Pons (tissue), 1 donor: ENCODE measurements at regions not wholly inside any gene's neighbourhood (a gene's known extent, or its start where the extent isn't known, plus 50 kb on each side); places are given as distances from the start of the nearest gene placed in this dataset.
"Not testable (repeated sequence)": the region's sequence is repeated elsewhere in the genome, so short reads cannot be mapped to it uniquely, and the experiment has no call there.

Source experiments
- DNase-seq: peaks from one replicate; pipeline ENCODE4 v3.0.0-alpha.2; 2016; ENCODE audit warnings: low spot score

- DNase-seq: not testable (repeated sequence)
Observed at GRCh38 chr21:35800796-35801385, 259.4 kb downstream of the SETD4 start.

GRCh38 chr21:35796844-35797243, 263.5 kb downstream of the SETD4 start:
- peak; percentile 51 for DNase-seq

- not testable (repeated sequence) for DNase-seq
Observed at GRCh38 chr21:35794527-35794926, 265.8 kb downstream of the SETD4 start.

- no peak for DNase-seq
Observed at GRCh38 chr21:35792569-35793305, 267.6 kb downstream of the SETD4 start.

- no peak for DNase-seq
Observed at GRCh38 chr21:35791541-35792325, 268.6 kb downstream of the SETD4 start.

- DNase-seq: no peak
Observed at GRCh38 chr21:35783721-35784120, 276.6 kb downstream of the SETD4 start.

- no peak for DNase-seq
Observed at GRCh38 chr21:35782667-35783066, 277.7 kb downstream of the SETD4 start.

GRCh38 chr21:35780983-35781382, 279.3 kb downstream of the SETD4 start:
- no peak for DNase-seq

- no peak for DNase-seq
Observed at GRCh38 chr21:35779690-35780570, 280.4 kb downstream of the SETD4 start.

- DNase-seq: no peak
Observed at GRCh38 chr21:35779167-35779566, 281.2 kb downstream of the SETD4 start.

- no peak for DNase-seq
Observed at GRCh38 chr21:35777081-35777480, 283.2 kb downstream of the SETD4 start.

GRCh38 chr21:35775778-35776544, 284.4 kb downstream of the SETD4 start:
- no peak for DNase-seq

GRCh38 chr21:35770101-35770945, 290.0 kb downstream of the SETD4 start:
- no peak for DNase-seq

GRCh38 chr21:35768187-35768586, 292.1 kb downstream of the SETD4 start:
- no peak for DNase-seq

GRCh38 chr21:35764586-35764985, 295.7 kb downstream of the SETD4 start:
- DNase-seq: no peak

GRCh38 chr21:35764077-35764476, 296.2 kb downstream of the SETD4 start:
- no peak for DNase-seq

GRCh38 chr21:35754583-35754982, 305.7 kb downstream of the SETD4 start:
- no peak for DNase-seq

GRCh38 chr21:35753308-35753707, 307.0 kb downstream of the SETD4 start:
- no peak for DNase-seq

GRCh38 chr21:35751171-35751570, 309.2 kb downstream of the SETD4 start:
- no peak for DNase-seq

- DNase-seq: no peak
Observed at GRCh38 chr21:35749904-35750303, 310.4 kb downstream of the SETD4 start.
